CD1c-positive myeloid dendritic cell (primary cell): ENCODE measurements at regions not wholly inside any gene's neighbourhood (a gene's known extent, or its start where the extent isn't known, plus 50 kb on each side); places are given as distances from the start of the nearest gene placed in this dataset.

ENCODE experiments used
- DNase-seq: peaks from one replicate; pipeline ENCODE4 v3.0.0-alpha.2; 2016; ENCODE audit errors: extremely low spot score

DNA sequence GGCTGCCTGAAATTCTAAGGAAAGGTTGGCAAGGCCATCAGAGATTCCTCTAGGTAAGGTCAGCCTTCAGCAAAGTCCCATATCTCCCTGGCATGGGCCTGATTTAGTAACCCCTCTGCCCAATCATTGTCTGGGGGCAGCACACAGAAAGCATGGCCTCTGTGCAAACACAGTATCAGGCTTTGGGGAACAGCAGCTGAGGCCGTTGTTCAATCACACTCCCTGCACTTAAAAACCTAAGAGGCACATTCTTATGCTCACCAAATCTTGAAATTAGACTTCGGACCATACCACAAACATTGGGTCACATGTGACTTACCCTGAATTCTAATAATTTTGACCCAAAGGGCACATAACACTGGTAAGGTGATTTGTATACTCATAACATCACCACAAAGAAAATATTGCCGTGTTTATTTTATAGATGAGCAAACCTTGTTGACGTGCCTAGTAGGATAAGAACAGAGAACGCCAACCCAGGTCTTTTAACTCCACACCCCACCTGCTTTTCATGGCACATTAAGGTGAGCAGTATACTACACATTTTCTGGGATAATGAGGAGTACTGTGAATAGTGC is 212.7 kb downstream of the HNMT start:
- DNase-seq = no peak

DNA sequence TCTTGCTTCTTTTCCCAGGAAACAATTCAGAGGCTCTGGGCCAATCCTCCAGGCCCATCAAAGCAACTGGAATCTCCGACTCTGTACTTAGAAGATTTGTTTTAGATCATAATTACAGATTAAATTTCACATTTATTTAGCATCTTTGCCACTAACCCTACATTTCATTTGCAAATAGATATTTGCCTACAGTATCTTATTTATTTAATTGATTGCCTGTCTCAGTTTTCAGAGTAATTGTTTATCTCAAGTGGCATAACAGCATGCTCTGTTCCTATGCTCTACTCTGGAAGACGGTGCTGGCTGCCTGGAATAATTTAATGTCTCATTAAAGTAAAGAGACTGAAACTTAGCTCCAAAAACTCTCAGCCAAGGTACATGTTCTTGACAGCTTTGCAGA is 213.4 kb downstream of the HNMT start:
- DNase-seq = no peak

DNA sequence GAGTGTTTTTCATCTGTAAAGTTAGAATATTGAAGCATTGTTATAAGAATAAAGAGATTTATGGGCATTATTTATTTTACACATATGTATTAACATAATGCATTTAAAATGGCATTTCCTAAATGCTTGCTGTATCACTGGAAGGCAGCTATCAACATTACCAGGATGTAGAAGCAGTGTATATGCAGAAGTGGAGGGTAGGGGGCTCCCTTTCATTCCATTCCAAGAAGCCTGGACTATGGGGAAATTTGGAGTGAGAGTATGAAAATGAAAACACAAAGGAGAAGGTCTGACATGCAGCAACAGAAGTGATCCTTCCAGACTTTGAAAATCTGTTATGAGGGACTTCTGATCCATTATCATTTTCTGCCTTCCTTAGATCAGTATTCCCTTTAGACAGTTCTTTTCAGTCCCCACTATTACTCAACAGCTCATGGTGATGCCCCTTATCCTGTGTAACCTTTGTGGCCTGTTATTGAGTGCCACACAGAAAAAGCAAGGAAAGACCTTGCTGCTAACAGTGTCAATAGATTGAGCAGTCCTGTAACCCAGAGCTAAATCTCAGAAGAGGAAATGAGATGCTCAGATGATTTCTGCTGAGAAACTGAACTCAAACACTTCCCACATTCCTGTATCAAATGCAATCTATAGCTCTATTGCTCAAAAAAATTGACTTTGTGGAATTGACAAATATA is 216.6 kb downstream of the HNMT start:
- no peak for DNase-seq

DNA sequence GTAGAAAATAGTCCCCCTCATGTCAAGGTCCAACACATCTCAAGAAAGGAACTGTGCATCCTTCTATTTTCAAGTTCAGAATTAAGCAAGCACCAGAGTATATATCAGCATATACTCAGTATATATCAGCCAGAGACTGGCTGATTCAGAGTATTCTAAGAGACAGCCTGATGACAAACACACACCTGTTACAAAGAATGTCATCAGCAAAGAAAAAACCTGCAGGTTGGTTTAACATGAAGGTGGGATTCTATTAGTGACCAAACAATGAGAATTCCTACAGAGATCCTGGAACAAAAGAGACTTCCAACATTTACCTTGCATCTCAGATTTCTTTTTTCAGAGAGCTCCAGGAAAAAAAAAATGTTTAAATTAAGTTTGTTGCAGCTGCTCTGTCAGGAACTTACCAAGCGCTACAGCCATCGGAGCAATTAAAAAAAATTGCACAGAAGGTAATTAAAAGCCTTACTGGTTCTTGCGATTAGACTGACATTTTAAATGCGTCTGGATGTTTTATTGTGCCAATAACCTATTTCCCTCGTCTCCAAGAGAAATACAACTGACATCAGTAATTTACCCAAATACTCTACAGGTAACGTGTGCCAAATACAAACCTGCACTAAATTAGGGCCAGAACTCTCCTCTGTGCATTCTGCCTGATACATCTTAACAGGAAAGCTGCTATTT is 218.1 kb downstream of the HNMT start:
- DNase-seq = no peak

DNA sequence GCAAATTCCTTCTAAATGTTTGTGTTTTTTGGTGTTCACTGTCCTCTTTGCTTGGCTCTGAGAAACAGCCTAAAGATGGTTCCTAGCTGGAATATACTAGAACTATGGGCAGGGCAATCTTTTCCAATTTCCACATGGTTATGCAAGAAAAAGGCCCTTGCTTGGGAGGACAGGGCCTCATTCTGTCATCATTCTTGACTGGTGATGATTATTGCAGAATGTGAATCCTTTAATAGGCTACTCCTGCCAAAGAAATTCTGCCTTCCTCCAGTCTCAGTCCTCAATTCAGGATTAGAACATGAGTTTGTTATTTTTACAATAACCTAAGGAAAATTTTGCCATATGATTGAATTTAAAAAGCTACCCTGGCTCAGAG is 218.7 kb downstream of the HNMT start:
- no peak for DNase-seq

DNA sequence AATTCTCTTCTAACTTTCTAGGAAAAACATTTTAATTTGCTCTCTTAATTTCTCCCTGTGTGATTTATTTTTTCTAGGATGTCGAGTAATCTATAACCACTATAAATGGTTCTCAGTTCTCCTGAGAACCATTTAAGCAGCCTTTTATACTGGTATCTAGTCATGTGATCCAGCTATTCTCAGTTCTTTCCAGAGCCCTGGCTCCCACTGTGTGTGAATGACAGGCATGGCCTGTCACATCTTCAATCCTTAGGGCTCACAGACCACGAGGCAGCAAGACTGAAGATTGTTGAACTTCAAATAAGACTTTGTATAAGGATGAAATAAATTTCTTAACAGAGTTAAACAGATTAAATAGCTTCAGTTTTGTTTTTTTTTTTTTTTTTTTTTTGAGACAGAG is 219.4 kb downstream of the HNMT start:
- no peak for DNase-seq

DNA sequence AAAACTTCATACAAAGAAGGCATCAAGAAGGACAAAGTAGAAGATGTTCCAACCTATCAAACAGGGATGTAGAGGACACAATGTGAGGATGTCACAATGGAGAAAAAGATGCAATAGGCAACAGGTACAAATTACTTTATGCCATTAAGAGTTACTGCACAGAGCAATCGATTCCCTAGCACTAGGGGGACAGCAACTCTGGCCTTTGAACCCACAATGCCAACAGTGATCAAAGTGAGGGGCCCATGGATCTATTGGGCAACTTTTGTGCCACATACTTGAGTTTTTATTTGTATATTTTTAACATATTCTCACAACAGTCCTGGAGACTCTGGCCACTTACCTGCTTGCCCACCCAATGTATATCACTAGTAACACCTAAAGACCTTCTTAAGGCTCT is 220.2 kb downstream of the HNMT start:
- no peak for DNase-seq

DNA sequence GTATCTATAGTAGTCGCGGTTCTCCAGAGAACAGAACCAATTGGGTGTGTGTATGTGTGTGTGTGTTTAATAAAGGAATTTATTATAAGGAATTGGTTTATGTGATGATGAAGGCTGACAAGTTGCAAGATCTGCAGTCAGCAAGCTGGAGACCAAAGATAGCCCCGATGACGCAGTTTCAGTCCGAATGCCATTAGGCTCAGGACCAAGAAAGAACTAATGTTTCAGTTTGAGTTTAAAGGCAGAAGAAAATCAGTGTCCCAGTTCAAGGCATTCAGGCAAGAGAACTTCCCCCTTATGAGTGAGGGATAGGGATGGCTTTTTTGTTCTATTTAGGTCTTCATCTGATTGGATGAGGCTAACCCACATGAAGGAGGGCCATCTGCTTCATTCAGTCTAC is 221.6 kb downstream of the HNMT start:
- no peak for DNase-seq

DNA sequence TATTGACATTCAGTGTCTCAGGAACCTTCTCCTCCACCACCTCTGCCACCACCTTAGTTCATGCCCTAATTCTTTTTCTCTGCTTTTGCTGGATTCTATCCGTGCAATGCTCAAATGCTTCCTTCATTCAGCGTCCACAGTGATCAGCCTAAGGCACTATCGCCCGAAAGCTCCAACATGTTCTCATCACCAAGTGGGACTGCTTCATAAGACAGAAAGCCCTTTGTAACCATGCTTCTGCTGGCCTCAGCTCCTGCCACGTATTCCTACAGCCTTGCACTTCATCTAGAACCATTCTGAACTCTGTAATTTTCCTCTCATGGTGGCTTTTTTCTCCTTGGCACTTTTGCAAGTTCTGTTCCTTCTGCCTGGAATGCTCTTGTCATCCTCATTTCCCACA is 222.9 kb downstream of the HNMT start:
- DNase-seq = no peak

DNA sequence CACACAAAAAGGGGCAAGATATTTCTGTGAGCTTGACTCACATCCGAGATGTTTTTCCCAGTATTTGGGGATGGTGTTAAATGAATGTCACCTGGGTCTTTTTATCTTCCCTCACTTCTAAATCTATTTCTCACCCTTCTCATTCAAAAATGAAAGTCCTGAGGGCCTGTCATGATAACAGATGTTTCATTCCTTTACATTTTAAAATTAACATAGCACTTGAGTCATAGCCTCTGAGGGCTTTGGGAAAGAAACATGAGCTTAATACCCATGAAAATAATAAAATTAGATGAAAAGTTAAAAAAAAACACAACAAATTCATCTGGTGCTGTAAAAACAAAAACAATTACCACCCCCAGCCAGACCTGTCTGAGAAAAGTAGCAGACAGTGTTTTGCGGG is 226.7 kb downstream of the HNMT start:
- no peak for DNase-seq

DNA sequence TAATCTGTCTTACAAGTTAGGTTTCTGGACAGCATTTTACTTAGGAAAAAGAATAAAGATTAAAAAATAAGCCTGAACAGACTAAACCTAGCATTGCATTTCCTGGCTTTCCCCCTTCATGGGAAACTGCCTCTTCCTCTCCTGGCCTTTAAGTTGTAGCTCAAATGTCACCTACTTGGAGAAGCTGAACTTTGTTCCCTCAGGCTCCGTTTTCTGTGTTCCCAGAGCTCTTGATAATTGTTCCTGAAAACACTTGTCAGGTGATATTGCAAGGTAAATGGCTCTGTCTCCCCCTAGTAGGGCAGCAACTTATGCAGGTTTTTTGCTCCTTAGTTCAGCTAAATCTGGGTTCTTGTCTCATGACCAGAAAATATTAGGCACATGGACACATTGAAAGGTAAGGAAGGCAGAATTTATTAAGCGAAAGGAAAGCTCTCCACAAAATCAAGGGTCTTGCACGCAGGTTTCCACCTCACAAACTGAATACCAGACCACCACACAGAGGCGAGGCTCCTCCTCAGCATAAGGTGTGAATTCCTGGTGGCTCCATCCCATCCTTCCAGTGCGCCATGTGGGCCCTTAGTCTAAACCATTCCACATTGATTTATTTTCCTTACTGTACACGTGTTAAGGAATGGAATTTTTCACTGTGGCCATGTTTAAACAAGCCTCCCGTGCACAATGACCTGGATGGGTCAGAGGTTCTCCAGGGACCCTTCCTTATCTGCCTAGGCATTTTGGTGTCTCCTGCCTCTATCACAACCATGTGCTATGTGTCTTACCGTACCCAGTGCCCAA is 229.3 kb downstream of the HNMT start:
- DNase-seq = no peak

DNA sequence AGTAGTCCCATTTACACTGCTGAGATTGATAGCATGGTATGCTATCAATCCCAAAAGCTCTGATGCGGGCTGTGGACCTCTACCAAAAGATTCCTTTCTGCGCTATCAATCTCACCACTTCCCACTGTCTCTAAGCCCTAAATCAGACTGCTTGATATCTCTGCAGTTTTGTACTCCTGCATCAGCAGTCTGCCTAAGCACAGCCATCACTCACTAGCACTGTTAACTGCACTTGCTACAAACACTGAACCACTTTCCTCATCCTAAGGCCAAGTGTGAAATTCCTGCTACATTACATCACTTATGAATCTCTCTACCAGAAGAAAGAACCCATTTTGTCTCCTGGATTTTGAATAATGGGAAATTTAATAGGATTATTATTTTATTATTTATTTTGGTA is 237.0 kb downstream of the HNMT start:
- DNase-seq = no peak

DNA sequence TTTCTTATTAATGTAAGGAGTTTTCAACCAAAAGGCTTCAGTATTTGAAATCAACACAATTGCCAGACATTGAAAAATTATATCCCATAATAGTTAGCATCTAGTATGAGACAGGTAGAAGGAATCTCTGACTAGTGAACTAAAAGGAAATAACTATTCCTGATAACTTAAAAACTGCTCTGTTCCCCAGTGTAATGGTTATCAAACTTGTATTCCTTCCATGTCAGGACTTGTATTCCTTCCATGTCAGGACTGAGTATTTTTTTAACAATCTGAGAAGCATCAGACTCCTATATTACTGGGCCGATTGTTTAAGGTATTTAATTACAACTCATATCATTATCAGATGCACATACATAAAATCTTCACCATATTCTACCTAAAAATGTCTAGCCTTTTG is 238.5 kb downstream of the HNMT start:
- no peak for DNase-seq

DNA sequence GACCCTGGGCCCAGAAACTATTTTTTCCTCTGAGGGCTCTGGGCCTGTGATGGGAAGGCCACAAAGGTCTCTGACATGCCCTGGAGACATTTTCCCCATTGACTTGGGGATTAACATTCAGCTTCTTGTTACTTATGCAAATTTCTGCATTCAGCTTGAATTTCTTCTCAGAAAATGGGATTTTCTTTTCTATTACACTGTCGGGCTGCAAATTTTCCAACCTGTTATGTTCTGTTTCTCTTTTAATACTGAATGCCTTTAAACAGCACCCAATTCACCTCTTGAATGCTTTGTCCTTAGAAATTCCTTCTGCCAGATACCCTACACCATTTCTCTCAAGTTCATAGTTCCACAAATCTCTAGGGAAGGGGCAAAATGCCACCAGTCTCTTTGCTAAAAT is 241.0 kb downstream of the HNMT start:
- no peak for DNase-seq

DNA sequence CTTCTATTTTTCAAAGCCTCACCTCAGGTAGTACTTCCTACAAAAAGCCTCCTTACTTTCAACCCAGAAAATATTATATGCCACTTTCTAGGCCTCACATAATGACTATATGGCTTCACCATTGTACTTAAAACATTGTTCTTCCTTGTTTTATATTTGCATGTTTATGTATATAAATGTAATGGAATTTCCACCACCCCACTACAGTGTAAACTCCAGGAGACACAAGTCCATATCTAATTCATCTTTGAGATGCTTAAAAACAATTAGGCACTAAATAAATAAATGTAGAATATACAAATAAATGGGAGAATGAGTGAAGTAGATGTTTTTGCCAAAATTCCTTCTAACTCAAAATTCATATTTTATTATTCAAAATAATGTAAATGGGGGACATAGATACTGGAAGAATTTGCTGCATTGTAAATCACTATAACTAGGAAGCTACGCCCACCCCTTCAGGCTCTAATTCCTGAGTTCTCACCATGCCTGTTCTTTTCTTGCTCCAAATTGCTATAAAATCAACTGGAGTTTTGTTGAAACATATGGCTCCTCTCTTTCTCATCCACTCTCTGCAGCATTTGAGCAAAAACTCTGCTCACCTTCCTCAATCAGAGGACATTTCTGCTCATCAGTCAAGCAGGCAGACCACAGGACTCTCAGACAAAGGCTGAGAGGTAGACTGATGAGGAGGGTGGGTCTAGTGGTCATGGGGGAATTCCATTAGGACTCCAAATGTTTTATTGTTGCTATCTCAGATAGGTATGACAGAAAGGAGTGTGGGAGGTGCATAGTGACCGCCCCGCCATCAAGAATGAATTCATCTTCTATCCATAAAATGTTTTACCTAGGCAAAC is 243.0 kb downstream of the HNMT start:
- DNase-seq = no peak

DNA sequence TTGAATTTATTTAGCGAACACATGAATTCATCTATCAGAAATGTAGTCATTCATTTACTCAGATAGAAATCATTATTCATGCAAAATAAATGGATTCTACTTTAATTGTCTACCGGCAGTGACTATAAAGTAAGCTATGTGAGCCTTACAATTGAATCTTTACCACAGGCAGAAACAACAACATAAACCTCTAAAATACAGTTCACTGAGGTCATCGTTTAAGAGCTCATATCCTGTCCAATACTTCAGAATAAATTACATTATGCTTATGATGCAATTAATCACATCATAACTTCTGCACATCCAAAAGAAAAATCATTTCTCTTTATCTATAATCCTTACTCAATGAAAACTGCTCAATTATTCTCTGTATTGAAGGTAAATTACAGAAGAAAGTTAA is 244.7 kb downstream of the HNMT start:
- DNase-seq = no peak

DNA sequence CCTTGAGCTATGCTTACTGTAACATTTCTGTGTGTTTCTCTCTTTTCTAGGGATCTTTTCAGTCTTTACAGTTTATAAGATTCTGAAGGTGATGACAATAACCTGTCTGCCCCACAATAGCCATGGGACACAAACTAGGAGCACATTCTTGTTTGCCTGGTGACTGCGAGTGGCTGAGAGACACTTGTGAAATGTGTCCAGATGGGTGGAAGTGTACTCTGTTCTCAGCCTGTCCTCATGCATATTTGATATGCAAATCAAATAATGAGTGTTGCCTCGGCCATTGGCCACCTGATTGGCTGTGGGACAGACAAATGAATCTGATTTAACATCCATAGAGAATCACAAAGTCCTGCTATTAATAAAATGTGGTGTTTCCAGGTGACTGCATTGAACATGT is 246.2 kb downstream of the HNMT start:
- DNase-seq = no peak

DNA sequence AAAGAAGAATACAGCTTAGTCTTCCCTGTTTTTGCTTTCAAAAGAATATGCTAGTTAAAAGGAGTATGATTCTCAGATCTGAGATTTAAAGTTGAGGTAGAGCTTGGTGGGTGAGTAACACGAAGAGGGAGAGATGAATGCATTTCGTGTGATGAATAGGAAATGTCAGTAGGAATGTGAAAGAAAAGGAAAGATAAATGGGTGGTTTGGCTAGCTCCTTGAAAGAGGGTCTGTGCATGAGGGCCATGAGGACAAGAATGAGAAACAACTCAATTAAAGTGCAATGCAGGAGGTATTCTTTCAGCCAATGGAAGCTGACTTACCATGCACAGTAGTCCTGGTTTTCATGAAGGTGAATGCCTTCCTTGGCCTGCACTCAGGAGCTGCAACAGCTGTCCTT is 248.2 kb downstream of the HNMT start:
- DNase-seq = no peak

DNA sequence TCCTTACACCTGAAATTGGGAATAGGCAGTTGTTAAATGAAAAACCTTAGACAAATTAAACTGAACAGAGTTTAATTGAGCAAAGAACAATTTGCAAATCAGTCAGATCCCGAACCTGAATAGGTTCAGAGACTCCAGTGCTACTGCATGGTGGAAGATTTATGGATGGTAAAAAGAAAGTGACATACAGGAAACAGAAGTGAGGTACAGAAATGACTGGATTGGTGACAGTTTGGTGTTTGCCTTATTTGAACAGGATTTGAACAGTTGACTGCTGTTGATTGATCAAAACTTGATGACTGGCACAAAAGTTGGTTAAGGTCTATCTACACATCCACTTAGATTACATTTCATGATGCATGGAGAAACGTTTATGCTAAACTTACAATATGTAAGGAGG is 248.8 kb downstream of the HNMT start:
- DNase-seq = no peak

DNA sequence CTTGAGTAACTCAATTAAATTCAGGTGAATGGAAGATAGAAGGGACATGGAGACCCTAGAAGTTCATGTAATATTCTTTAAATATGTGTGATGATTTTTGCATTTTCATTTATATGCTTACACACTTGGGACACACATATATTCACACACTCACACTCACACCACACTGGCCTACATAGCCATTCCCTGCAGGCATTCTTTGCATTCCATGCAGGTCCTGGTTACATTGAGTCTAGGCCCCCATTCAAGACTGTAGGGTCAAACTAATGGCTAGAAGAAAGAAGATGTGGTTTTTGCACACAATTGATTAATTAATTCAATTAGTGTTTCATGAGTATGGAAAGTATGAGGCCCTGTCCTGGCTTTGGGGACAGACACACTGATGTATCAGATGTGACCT is 249.4 kb downstream of the HNMT start:
- DNase-seq = no peak

DNA sequence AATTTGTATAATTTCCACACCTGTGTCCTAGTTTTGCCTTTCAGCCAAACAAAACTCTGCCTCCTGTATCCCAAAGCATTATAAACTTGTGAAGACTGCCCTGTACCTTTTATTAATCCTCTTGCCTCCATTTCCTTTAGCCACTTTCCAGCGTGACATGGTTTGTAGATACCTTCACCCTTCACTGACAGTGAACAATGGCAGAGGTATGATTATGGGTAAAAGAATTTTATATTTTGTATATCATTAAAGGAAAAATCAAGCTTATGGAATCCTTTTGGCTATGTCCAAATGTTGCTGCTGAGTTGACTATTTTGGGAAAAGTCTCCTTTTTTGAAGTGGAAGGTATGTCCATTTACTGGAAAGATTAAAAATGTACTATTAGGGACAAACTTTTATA is 251.7 kb downstream of the HNMT start:
- DNase-seq = no peak

DNA sequence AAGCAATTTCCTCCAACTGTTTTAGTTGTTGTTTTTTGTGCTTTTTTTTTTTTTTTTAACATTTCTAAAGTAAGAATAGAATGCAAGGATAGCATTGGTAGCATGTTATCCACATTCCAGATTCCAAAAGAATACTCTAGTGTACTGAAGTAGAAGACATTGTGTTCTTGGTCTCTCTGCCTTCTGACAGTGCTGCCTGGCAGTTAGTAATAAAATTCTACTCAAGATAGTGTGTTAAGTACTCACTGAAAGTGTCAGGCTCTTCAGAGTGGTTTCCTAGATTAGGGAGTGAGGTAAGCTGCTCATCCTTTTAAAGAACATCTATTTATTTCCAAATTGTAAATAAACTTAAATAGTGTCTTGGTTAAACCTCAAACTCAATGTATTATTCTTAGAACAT is 253.7 kb downstream of the HNMT start:
- no peak for DNase-seq
